GM12891 (cell line): ENCODE measurements at regions not wholly inside any gene's neighbourhood (a gene's known extent, or its start where the extent isn't known, plus 50 kb on each side); places are given as distances from the start of the nearest gene placed in this dataset.
A peak's percentile ranks its signal among the peaks of the same experiment; 100 is the strongest.

ENCODE experiments used
- DNase-seq: peaks from one replicate; pipeline ENCODE4 v3.0.0; 2011; ENCODE audit warnings: low spot score; ENCODE audit not compliant: insufficient read length
- FAIRE-seq: peaks from 2 replicates; lab custom pipeline; 2011; peaks lifted over from hg19 to GRCh38; lab: Jason Lieb, UNC
- PAX5 ChIP-seq: IDR thresholded peaks from 2 replicates; pipeline ENCODE4 v1.6.1; 2011; ENCODE audit warnings: low read length, moderate library complexity, mild to moderate bottlenecking; ENCODE audit not compliant: insufficient read depth, severe bottlenecking
- POLR2A ChIP-seq: IDR thresholded peaks from 2 replicates; pipeline ENCODE4 v1.6.1; 2011; ENCODE audit warnings: low read depth, low read length, control low read depth
- POLR2AphosphoS5 ChIP-seq: IDR thresholded peaks from 2 replicates; pipeline ENCODE4 v1.6.1; 2011; ENCODE audit warnings: low read depth, low read length, control low read depth
- POU2F2 ChIP-seq: IDR thresholded peaks from 2 replicates; pipeline ENCODE4 v1.6.1; 2011; ENCODE audit warnings: low read depth, mild to moderate bottlenecking, control low read depth, low read length, moderate library complexity
- SPI1 ChIP-seq: IDR thresholded peaks from 2 replicates; pipeline ENCODE4 v1.6.1; 2011; ENCODE audit warnings: low read depth, low read length, control low read depth
- TAF1 ChIP-seq: IDR thresholded peaks from 2 replicates; pipeline ENCODE4 v1.6.1; 2011; ENCODE audit warnings: low read depth, low read length, control low read depth

DNA sequence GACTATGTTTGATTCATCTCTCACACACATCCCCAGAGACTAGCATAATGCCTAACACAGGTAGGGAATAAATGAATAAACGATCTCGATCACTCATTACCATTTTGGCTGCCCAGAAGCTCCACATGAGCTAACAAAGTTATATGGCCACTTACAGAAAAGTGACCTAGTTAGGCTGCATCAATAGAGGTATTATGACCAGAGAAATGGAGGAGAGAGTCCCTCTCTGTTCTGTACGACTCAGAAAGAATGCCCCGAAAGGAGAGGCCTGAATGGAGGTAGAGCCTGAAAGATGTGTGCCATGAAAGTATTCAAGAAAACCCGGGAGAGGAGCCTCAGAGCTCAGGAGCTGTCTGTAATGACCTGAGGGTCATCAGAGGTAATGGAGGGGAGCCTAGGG is 208.2 kb upstream of the GRIK3 start:
- DNase-seq (no peak), FAIRE-seq (no peak)
- no peak for TF ChIP-seq POLR2AphosphoS5
- no peak for TF ChIP-seq POU2F2
- TF ChIP-seq PAX5: no peak
- TF ChIP-seq POLR2A: no peak

GRCh38 chr1:37243368-37244082 is 209.2 kb upstream of the GRIK3 start:
- FAIRE-seq (no peak), DNase-seq (no peak)
- TF ChIP-seq PAX5 (no peak), POU2F2 (no peak), TAF1 (no peak), POLR2A (no peak), SPI1 (no peak), POLR2AphosphoS5 (no peak)

GRCh38 chr1:37244083-37244480 is 209.8 kb upstream of the GRIK3 start:
- FAIRE-seq (no peak), DNase-seq (no peak)
- TF ChIP-seq TAF1 (no peak), SPI1 (no peak), POU2F2 (no peak), PAX5 (no peak), POLR2A (no peak), POLR2AphosphoS5 (no peak)

GRCh38 chr1:37244815-37245214 is 210.5 kb upstream of the GRIK3 start:
- no peak for FAIRE-seq
- TF ChIP-seq PAX5 (no peak), SPI1 (no peak), POU2F2 (no peak), POLR2A (no peak), POLR2AphosphoS5 (no peak), TAF1 (no peak)
- DNase-seq: no peak

DNA sequence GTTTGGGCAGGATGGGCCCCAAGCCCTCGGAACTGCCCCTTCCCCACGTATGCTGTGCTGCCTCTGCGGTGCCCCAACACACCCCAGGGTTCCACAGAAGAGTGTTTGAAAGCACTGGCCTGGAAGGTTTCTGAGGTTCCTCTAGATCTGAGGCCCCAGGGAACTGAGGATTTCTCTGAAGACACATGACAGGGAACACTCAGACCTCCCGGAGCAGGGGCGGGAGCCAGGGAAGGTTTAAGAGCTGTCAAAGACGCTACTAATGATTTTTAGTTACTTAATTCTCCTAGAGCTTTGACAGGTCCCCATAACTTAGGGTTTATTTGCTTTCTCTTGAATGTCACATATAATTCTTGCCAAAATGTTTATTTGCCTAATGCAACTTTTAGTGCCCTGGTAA is 212.3 kb upstream of the GRIK3 start:
- DNase-seq: no peak
- FAIRE-seq: no peak
- TF ChIP-seq PAX5: no peak
- no peak for TF ChIP-seq SPI1
- TF ChIP-seq TAF1: no peak
- no peak for TF ChIP-seq POLR2A
- TF ChIP-seq POLR2AphosphoS5: no peak
- no peak for TF ChIP-seq POU2F2

- peak; percentile 45 for FAIRE-seq
- TF ChIP-seq PAX5 (no peak), TAF1 (no peak), POU2F2 (no peak), SPI1 (no peak), POLR2AphosphoS5 (no peak), POLR2A (no peak)
Observed at GRCh38 chr1:37250371-37250770, 216.1 kb upstream of the GRIK3 start.

GRCh38 chr1:37255136-37255795 is 219.1 kb upstream of the ZC3H12A start:
- DNase-seq (peak; percentile 19), FAIRE-seq (no peak)
- TF ChIP-seq PAX5: no peak

More at GRCh38 chr1:37250371-37250770, 216.1 kb upstream of the GRIK3 start:
- no peak for DNase-seq

- TF ChIP-seq POLR2A (no peak), POLR2AphosphoS5 (no peak), TAF1 (no peak), SPI1 (no peak), POU2F2 (no peak), PAX5 (no peak)
- FAIRE-seq: no peak
- DNase-seq: no peak
Observed at GRCh38 chr1:37255868-37256267, 218.5 kb upstream of the ZC3H12A start.

- FAIRE-seq (no peak), DNase-seq (no peak)
- TF ChIP-seq POLR2AphosphoS5 (no peak), POLR2A (no peak), SPI1 (no peak), TAF1 (no peak), PAX5 (no peak), POU2F2 (no peak)
Observed at GRCh38 chr1:37257646-37258045, 216.7 kb upstream of the ZC3H12A start.

DNA sequence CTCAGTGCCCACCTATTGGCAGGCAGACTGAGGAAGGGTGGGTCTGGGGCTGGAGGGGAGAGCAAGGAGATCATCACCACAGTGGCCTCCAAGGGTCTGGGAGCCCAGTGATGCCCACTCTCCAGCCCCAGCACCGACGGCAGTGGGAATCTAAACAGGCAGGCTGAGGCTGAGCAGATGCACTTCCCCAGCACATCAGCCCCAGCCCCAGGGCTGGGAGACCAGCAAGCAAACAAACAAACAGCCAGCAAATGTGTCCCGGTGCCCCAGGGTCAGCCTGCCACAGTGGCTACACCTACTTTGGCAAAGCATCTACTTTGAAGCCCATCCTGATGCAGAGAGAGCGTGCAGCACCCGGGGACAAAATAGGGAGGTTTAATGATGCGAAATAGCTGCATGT is 216.3 kb upstream of the ZC3H12A start:
- DNase-seq (no peak), FAIRE-seq (no peak)
- TF ChIP-seq POLR2A (no peak), POU2F2 (no peak), SPI1 (no peak), TAF1 (no peak), POLR2AphosphoS5 (no peak), PAX5 (no peak)

DNA sequence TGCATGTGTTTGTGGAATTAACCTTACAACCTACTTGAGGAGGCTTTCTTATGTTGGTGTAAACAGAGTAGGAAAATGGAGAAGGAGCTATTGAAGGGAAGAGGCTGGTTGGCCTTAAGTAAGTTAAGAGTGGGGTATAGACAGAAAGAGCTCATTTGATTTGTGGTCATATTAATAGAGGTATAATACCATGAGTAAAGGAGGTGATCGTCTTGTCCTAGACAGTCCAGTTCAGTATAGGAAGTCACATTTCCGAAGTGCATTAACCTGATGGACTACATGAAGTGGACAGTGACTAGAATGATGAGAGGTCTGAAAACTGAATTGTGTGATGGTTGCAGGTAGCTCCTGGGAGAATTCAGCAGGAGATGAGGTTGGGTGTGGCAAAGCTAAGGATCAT is 215.4 kb upstream of the ZC3H12A start:
- TF ChIP-seq SPI1 (no peak), POU2F2 (no peak), POLR2A (no peak), PAX5 (no peak), POLR2AphosphoS5 (no peak), TAF1 (no peak)
- DNase-seq (no peak), FAIRE-seq (no peak)
